Karpas-422 (cell line): ENCODE measurements at regions not wholly inside any gene's neighbourhood (a gene's known extent, or its start where the extent isn't known, plus 50 kb on each side); places are given as distances from the start of the nearest gene placed in this dataset.

Source experiments
- DNase-seq: peaks from one replicate; pipeline ENCODE4 v3.0.0-alpha.2; 2015
- H2AFZ ChIP-seq: fragments of 200-600 bp; sonication (generic); 2 replicates; pipeline ENCODE4 v1.6.1; 2014; ENCODE audit warnings: antibody characterized with exemption, low read length, mixed read lengths
- H3K27ac ChIP-seq: fragments of 200-600 bp; sonication (generic); 2 replicates; pipeline ENCODE4 v1.5.1; 2014; ENCODE audit warnings: mild to moderate bottlenecking, low read length, moderate library complexity
- H3K27me3 ChIP-seq: fragments of 200-600 bp; sonication (generic); 2 replicates; pipeline ENCODE4 v1.6.1; 2014; ENCODE audit warnings: low read length, mixed read lengths
- H3K36me3 ChIP-seq: fragments of 200-600 bp; sonication (generic); 2 replicates; pipeline ENCODE4 v1.6.1; 2014; ENCODE audit warnings: low read length, mixed read lengths; ENCODE audit not compliant: insufficient read depth
- H3K4me1 ChIP-seq: fragments of 200-600 bp; sonication (generic); 2 replicates; pipeline ENCODE4 v1.6.1; 2014; ENCODE audit warnings: mild to moderate bottlenecking, low read length, mixed read lengths
- H3K4me2 ChIP-seq: fragments of 200-600 bp; sonication (generic); 2 replicates; pipeline ENCODE4 v1.6.1; 2014; ENCODE audit warnings: low read length, low read depth, mild to moderate bottlenecking; ENCODE audit not compliant: poor library complexity, severe bottlenecking
- H3K4me3 ChIP-seq: fragments of 200-600 bp; sonication (generic); 2 replicates; pipeline ENCODE4 v1.5.1; 2014; ENCODE audit warnings: mild to moderate bottlenecking, antibody characterized with exemption, low read length, mixed read lengths
- H3K79me2 ChIP-seq: fragments of 200-600 bp; sonication (generic); 2 replicates; pipeline ENCODE4 v1.6.1; 2014; ENCODE audit warnings: mild to moderate bottlenecking, low read length, mixed read lengths
- H3K9ac ChIP-seq: fragments of 200-600 bp; sonication (generic); 2 replicates; pipeline ENCODE4 v1.6.0; 2014; ENCODE audit warnings: low read length
- H3K9me2 ChIP-seq: fragments of 200-600 bp; sonication (generic), shearing (Covaris generic); replicated peaks from 2 replicates; pipeline ENCODE4 v1.6.0; 2014; ENCODE audit warnings: mild to moderate bottlenecking, low read length, moderate library complexity; ENCODE audit not compliant: insufficient read depth
- H3K9me3 ChIP-seq: fragments of 300-700, 200-600 bp; sonication (generic); 2 replicates; pipeline ENCODE4 v1.6.1; 2014; ENCODE audit warnings: low read length, mixed read lengths
- H4K20me1 ChIP-seq: fragments of 200-600 bp; sonication (generic); 2 replicates; pipeline ENCODE4 v1.6.1; 2014; ENCODE audit warnings: mild to moderate bottlenecking, antibody characterized with exemption, low read length, low read depth; ENCODE audit not compliant: insufficient read depth

- Histone ChIP-seq H2AFZ (no peak overlapping the region), H3K36me3 (no peaks in the 10 kb centered on the region), H3K9ac (no peak overlapping the region), H3K9me3 (peaks cover 39% of the 10 kb centered on the region), H3K27ac (no peak overlapping the region), H3K9me2 (no peaks in the 10 kb centered on the region), H3K4me1 (no peaks in the 10 kb centered on the region), H3K4me2 (no peak overlapping the region), H3K4me3 (no peak overlapping the region), H3K27me3 (no peaks in the 10 kb centered on the region), H4K20me1 (no peaks in the 10 kb centered on the region), H3K79me2 (no peaks in the 10 kb centered on the region)
- DNase-seq: no peak
These were observed 404.5 kb upstream of the LRRC7 start for GRCh38 chr1:69163241-69163640.

- Histone ChIP-seq H3K4me1 (no peaks in the 10 kb centered on the region), H4K20me1 (no peaks in the 10 kb centered on the region), H3K9ac (no peak overlapping the region), H3K4me2 (no peak overlapping the region), H2AFZ (no peak overlapping the region), H3K4me3 (no peak overlapping the region), H3K27ac (no peak overlapping the region), H3K9me3 (peaks cover 39% of the 10 kb centered on the region), H3K79me2 (no peaks in the 10 kb centered on the region), H3K36me3 (no peaks in the 10 kb centered on the region), H3K9me2 (no peaks in the 10 kb centered on the region), H3K27me3 (no peaks in the 10 kb centered on the region)
- DNase-seq: no peak
These were observed 403.9 kb upstream of the LRRC7 start for GRCh38 chr1:69163779-69164178.

GRCh38 chr1:69167876-69168275 lies 399.8 kb upstream of the LRRC7 start:
- no peaks in the 10 kb centered on the region for H3K4me1 ChIP-seq
- H3K4me2 ChIP-seq: no peak overlapping the region
- no peak for DNase-seq
- H4K20me1 ChIP-seq: no peaks in the 10 kb centered on the region
- H3K79me2 ChIP-seq: no peaks in the 10 kb centered on the region
- H2AFZ ChIP-seq: no peak overlapping the region
- H3K9me3 ChIP-seq: peaks cover 27% of the 10 kb centered on the region
- no peak overlapping the region for H3K9ac ChIP-seq
- H3K36me3 ChIP-seq: no peaks in the 10 kb centered on the region
- H3K4me3 ChIP-seq: no peak overlapping the region
- H3K9me2 ChIP-seq: no peaks in the 10 kb centered on the region
- H3K27ac ChIP-seq: no peak overlapping the region
- no peaks in the 10 kb centered on the region for H3K27me3 ChIP-seq

- no peaks in the 10 kb centered on the region for H3K27me3 ChIP-seq
- H3K4me1 ChIP-seq: no peaks in the 10 kb centered on the region
- no peak overlapping the region for H3K27ac ChIP-seq
These were observed 396.5 kb upstream of the LRRC7 start for GRCh38 chr1:69171248-69171647.

GRCh38 chr1:69172003-69173000 lies 395.4 kb upstream of the LRRC7 start:
- Histone ChIP-seq H2AFZ (no peak overlapping the region), H3K36me3 (no peaks in the 10 kb centered on the region), H3K4me3 (no peak overlapping the region), H3K4me1 (no peaks in the 10 kb centered on the region), H3K79me2 (no peaks in the 10 kb centered on the region), H3K27me3 (no peaks in the 10 kb centered on the region), H3K27ac (no peak overlapping the region), H3K9ac (no peak overlapping the region), H3K9me3 (peaks cover 15% of the 10 kb centered on the region), H4K20me1 (no peaks in the 10 kb centered on the region), H3K4me2 (no peak overlapping the region), H3K9me2 (no peaks in the 10 kb centered on the region)
- DNase-seq: no peak

More at GRCh38 chr1:69171248-69171647, 396.5 kb upstream of the LRRC7 start:
- no peaks in the 10 kb centered on the region for H3K9me2 ChIP-seq
- H3K9me3 ChIP-seq: peaks cover 17% of the 10 kb centered on the region
- no peak overlapping the region for H2AFZ ChIP-seq
- H3K79me2 ChIP-seq: no peaks in the 10 kb centered on the region
- DNase-seq: no peak
- no peak overlapping the region for H3K9ac ChIP-seq
- H4K20me1 ChIP-seq: no peaks in the 10 kb centered on the region
- no peaks in the 10 kb centered on the region for H3K36me3 ChIP-seq
- H3K4me3 ChIP-seq: no peak overlapping the region
- H3K4me2 ChIP-seq: no peak overlapping the region

GRCh38 chr1:69175053-69175452 lies 392.7 kb upstream of the LRRC7 start:
- H3K27me3 ChIP-seq: no peaks in the 10 kb centered on the region
- H3K4me3 ChIP-seq: no peak overlapping the region
- H3K9me2 ChIP-seq: no peaks in the 10 kb centered on the region
- no peaks in the 10 kb centered on the region for H3K79me2 ChIP-seq
- DNase-seq: no peak
- no peaks in the 10 kb centered on the region for H4K20me1 ChIP-seq
- H3K36me3 ChIP-seq: no peaks in the 10 kb centered on the region
- H3K4me2 ChIP-seq: no peak overlapping the region
- peaks cover 27% of the 10 kb centered on the region for H3K9me3 ChIP-seq
- H2AFZ ChIP-seq: no peak overlapping the region
- no peaks in the 10 kb centered on the region for H3K4me1 ChIP-seq
- no peak overlapping the region for H3K9ac ChIP-seq
- no peak overlapping the region for H3K27ac ChIP-seq

- Histone ChIP-seq H3K79me2 (no peaks in the 10 kb centered on the region), H3K27me3 (no peaks in the 10 kb centered on the region), H4K20me1 (no peaks in the 10 kb centered on the region), H3K27ac (no peak overlapping the region), H3K4me1 (no peaks in the 10 kb centered on the region), H2AFZ (no peak overlapping the region), H3K36me3 (no peaks in the 10 kb centered on the region), H3K9me2 (no peaks in the 10 kb centered on the region), H3K4me2 (no peak overlapping the region), H3K9me3 (peaks cover 27% of the 10 kb centered on the region), H3K4me3 (no peak overlapping the region), H3K9ac (no peak overlapping the region)
- DNase-seq: no peak
These were observed 387.4 kb upstream of the LRRC7 start for GRCh38 chr1:69180358-69180757.

- Histone ChIP-seq H3K27ac (no peak overlapping the region), H3K4me2 (no peak overlapping the region), H3K9ac (no peak overlapping the region), H3K27me3 (no peaks in the 10 kb centered on the region), H3K36me3 (no peaks in the 10 kb centered on the region), H2AFZ (no peak overlapping the region), H3K79me2 (no peaks in the 10 kb centered on the region), H3K9me2 (no peaks in the 10 kb centered on the region), H4K20me1 (no peaks in the 10 kb centered on the region), H3K9me3 (peaks cover 28% of the 10 kb centered on the region), H3K4me1 (no peaks in the 10 kb centered on the region), H3K4me3 (no peak overlapping the region)
- DNase-seq: no peak
These were observed 382.3 kb upstream of the LRRC7 start for GRCh38 chr1:69185378-69185777.
